ENCODE measurements at regions not wholly inside any gene's neighbourhood (a gene's known extent, or its start where the extent isn't known, plus 50 kb on each side); places are given as distances from the start of the nearest gene placed in this dataset.

DNA sequence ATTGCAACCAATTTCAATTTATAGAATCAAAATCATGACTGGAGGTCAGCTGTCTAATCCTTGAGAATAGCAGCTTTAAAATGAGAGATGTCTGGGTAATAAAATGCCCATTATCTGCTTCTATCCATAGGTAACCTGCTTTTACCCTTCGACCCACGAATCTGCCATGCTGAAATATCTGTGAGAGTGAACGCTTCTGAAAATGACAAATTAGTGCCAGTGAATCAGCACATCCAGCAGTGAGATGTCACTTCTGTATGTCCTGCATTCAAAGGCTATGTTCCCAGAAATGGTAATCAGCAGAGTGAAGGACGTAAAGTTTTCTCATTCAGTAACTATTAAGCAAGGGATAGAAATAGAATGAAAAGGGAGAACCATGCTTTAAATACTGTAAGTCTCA lies 532.4 kb upstream of the ITGA1 start:
- TF ChIP-seq EZH2 (IDR thresholded peaks at IDR 0.05; ENCODE audit: low read length, unreplicated experiment), result no peak
- no peak for TF ChIP-seq CTCF (conservative IDR thresholded peaks at IDR 0.05; ENCODE audit: low read depth, low read length)
- no peak for TF ChIP-seq EZH2phosphoT487 (IDR thresholded peaks at IDR 0.05; ENCODE audit: borderline replicate concordance, low read length)

All from PC-3 (cell line).